HFFc6 (cell line): ENCODE measurements at regions not wholly inside any gene's neighbourhood (a gene's known extent, or its start where the extent isn't known, plus 50 kb on each side); places are given as distances from the start of the nearest gene placed in this dataset.

Source experiments
- DNase-seq: peaks from one replicate; pipeline ENCODE4 v3.0.0-alpha.2; 2018
- H3K27ac Mint-ChIP-seq: 2 replicates; pipeline ENCODE4 v1.8.0; 2020; ENCODE audit warnings: mild to moderate bottlenecking, mixed read lengths
- H3K27me3 Mint-ChIP-seq: 2 replicates; pipeline ENCODE4 v1.8.0; 2021; ENCODE audit warnings: mild to moderate bottlenecking, moderate library complexity, mixed read lengths; ENCODE audit not compliant: insufficient read depth
- H3K36me3 Mint-ChIP-seq: 2 replicates; pipeline ENCODE4 v1.8.0; 2021; ENCODE audit warnings: low read depth, mixed read lengths
- H3K4me1 Mint-ChIP-seq: 2 replicates; pipeline ENCODE4 v1.8.0; 2020; ENCODE audit warnings: low read depth, mixed read lengths
- H3K4me3 Mint-ChIP-seq: 2 replicates; pipeline ENCODE4 v1.8.0; 2020; ENCODE audit warnings: mild to moderate bottlenecking, moderate library complexity, mixed read lengths
- H3K9me3 Mint-ChIP-seq: 2 replicates; pipeline ENCODE4 v1.8.0; 2020; ENCODE audit warnings: mild to moderate bottlenecking, mixed read lengths
- CTCF ChIP-seq: fragments of 200-600 bp; sonication (generic); IDR thresholded peaks from 2 replicates; pipeline ENCODE4 v1.5.0; 2021; ENCODE audit warnings: antibody characterized with exemption, mild to moderate bottlenecking

GRCh38 chr6:165986914-165987482 lies 180.7 kb downstream of the TBXT start:
- Mint-ChIP-seq H3K27me3 (peaks cover 1% of the 10 kb centered on the region), H3K9me3 (peaks cover 21% of the 10 kb centered on the region), H3K4me1 (no peaks in the 10 kb centered on the region), H3K27ac (no peak overlapping the region), H3K36me3 (no peaks in the 10 kb centered on the region), H3K4me3 (peak overlapping the region; percentile 76)
- no peak for TF ChIP-seq CTCF
- DNase-seq = no peak

GRCh38 chr6:165986311-165986913 lies 181.2 kb downstream of the TBXT start:
- TF ChIP-seq CTCF = no peak
- Mint-ChIP-seq H3K4me3 (peak overlapping the region; percentile 76; the same call in 1 of the 2 replicates), H3K9me3 (peaks cover 21% of the 10 kb centered on the region), H3K36me3 (no peaks in the 10 kb centered on the region), H3K27me3 (peaks cover 1% of the 10 kb centered on the region), H3K27ac (no peak overlapping the region), H3K4me1 (no peaks in the 10 kb centered on the region)
- DNase-seq = no peak

GRCh38 chr6:165985806-165986299 lies 181.8 kb downstream of the TBXT start:
- Mint-ChIP-seq H3K9me3 (peaks cover 17% of the 10 kb centered on the region; the same call in 1 of the 2 replicates), H3K27me3 (peaks cover 1% of the 10 kb centered on the region), H3K36me3 (no peaks in the 10 kb centered on the region), H3K4me3 (no peak overlapping the region), H3K27ac (no peak overlapping the region), H3K4me1 (no peaks in the 10 kb centered on the region)
- no peak for DNase-seq
- TF ChIP-seq CTCF = no peak

- H3K27ac Mint-ChIP-seq = no peak overlapping the region
- no peaks in the 10 kb centered on the region for H3K4me1 Mint-ChIP-seq
- no peaks in the 10 kb centered on the region for H3K36me3 Mint-ChIP-seq
- no peak for TF ChIP-seq CTCF
- no peak for DNase-seq
- no peak overlapping the region for H3K4me3 Mint-ChIP-seq
- H3K9me3 Mint-ChIP-seq = peaks cover 12% of the 10 kb centered on the region; the same call in 1 of the 2 replicates
- H3K27me3 Mint-ChIP-seq = peaks cover 1% of the 10 kb centered on the region
Observed at GRCh38 chr6:165985281-165985805, 182.3 kb downstream of the TBXT start.

GRCh38 chr6:165984729-165985275 lies 182.8 kb downstream of the TBXT start:
- peaks cover 1% of the 10 kb centered on the region for H3K27me3 Mint-ChIP-seq
- no peak for DNase-seq
- H3K27ac Mint-ChIP-seq = no peak overlapping the region
- no peaks in the 10 kb centered on the region for H3K4me1 Mint-ChIP-seq
- TF ChIP-seq CTCF = no peak
- H3K9me3 Mint-ChIP-seq = peaks cover 9% of the 10 kb centered on the region; the same call in 1 of the 2 replicates
- no peak overlapping the region for H3K4me3 Mint-ChIP-seq
- no peaks in the 10 kb centered on the region for H3K36me3 Mint-ChIP-seq
